Activated CD4-positive, CD25-positive, alpha-beta regulatory T cell treated with anti-CD3 and anti-CD28 coated beads, Interleukin-2, amount 50 U/mL, for 72 hours (primary cell): ENCODE measurements at regions not wholly inside any gene's neighbourhood (a gene's known extent, or its start where the extent isn't known, plus 50 kb on each side); places are given as distances from the start of the nearest gene placed in this dataset.

Source experiments
- DNase-seq: peaks from one replicate; pipeline ENCODE4 v3.0.0; 2021

- no peak for DNase-seq
Measured at GRCh38 chr7:21370283-21370982, 57.5 kb upstream of the SP4 start.

GRCh38 chr7:21371360-21371759, 56.5 kb upstream of the SP4 start:
- DNase-seq: no peak

- DNase-seq: no peak
Measured at GRCh38 chr7:21373031-21373430, 54.9 kb upstream of the SP4 start.

- DNase-seq: no peak
Measured at GRCh38 chr7:21374134-21374533, 53.7 kb upstream of the SP4 start.

GRCh38 chr7:21377545-21377944, 50.3 kb upstream of the SP4 start:
- DNase-seq: no peak
